WTC11 (cell line): ENCODE measurements at regions not wholly inside any gene's neighbourhood (a gene's known extent, or its start where the extent isn't known, plus 50 kb on each side); places are given as distances from the start of the nearest gene placed in this dataset.
A peak's percentile ranks its signal among the peaks of the same experiment; 100 is the strongest.

ENCODE experiments used
- ATAC-seq: fragments of 200-7000 bp; cut with Tn5 transposase; 2 replicates; pipeline ENCODE4 v1.10.0; 2021; ENCODE audit warnings: mild to moderate bottlenecking, moderate library complexity
- CTCF ChIA-PET: fragments of 300-600 bp; sonication (Branson Sonifier 250); formaldehyde crosslinking; loops from one replicate; lab custom pipeline; 2021; ENCODE audit warnings: antibody characterized with exemption; lab: Charles Lee
- POLR2A ChIA-PET: fragments of 350-600 bp; sonication (Branson Sonifier 250); formaldehyde crosslinking; loops from one replicate; lab custom pipeline; 2021; ENCODE audit warnings: antibody characterized with exemption; lab: Charles Lee
- DNase-seq: peaks from one replicate; pipeline ENCODE4 v3.0.0; 2021; ENCODE audit warnings: low spot score
- H3K27ac Mint-ChIP-seq: 2 replicates; pipeline ENCODE4 v1.8.0; 2021; ENCODE audit warnings: mixed read lengths
- H3K27me3 Mint-ChIP-seq: 2 replicates; pipeline ENCODE4 v1.8.0; 2021; ENCODE audit warnings: low read depth, mild to moderate bottlenecking, moderate library complexity, mixed read lengths
- H3K36me3 Mint-ChIP-seq: 2 replicates; pipeline ENCODE4 v1.8.0; 2021; ENCODE audit warnings: mixed read lengths
- H3K4me1 Mint-ChIP-seq: 2 replicates; pipeline ENCODE4 v1.8.0; 2022; ENCODE audit warnings: mixed read lengths
- H3K4me3 Mint-ChIP-seq: 2 replicates; pipeline ENCODE4 v1.8.0; 2021; ENCODE audit warnings: mild to moderate bottlenecking, moderate library complexity, mixed read lengths
- H3K9me3 Mint-ChIP-seq: 2 replicates; pipeline ENCODE4 v1.8.0; 2021; ENCODE audit warnings: mixed read lengths
- ATF6 ChIP-seq: sonication (generic); formaldehyde crosslinking; IDR thresholded peaks from 2 replicates; pipeline ENCODE4 v1.8.1; 2023; ENCODE audit warnings: mild to moderate bottlenecking, missing genetic modification reagents
- FOXK1 ChIP-seq: sonication (generic); formaldehyde crosslinking; IDR thresholded peaks from 2 replicates; pipeline ENCODE4 v1.8.0; 2022; ENCODE audit warnings: mild to moderate bottlenecking, moderate library complexity, missing genetic modification reagents
- IRF2 ChIP-seq: sonication (generic); formaldehyde crosslinking; IDR thresholded peaks from 2 replicates; pipeline ENCODE4 v1.8.0; 2022; ENCODE audit warnings: low read depth, missing genetic modification reagents, borderline replicate concordance
- NFE2L1 ChIP-seq: sonication (generic); formaldehyde crosslinking; IDR thresholded peaks from 2 replicates; pipeline ENCODE4 v1.8.1; 2023; ENCODE audit warnings: missing genetic modification reagents
- RELA ChIP-seq: sonication (generic); formaldehyde crosslinking; IDR thresholded peaks from 2 replicates; pipeline ENCODE4 v1.8.1; 2022; ENCODE audit warnings: missing genetic modification reagents, mild to moderate bottlenecking, borderline replicate concordance
- SOX15 ChIP-seq: fragments of 250-450 bp; sonication (Bioruptor Pico); IDR thresholded peaks from 2 replicates; pipeline ENCODE4 v1.9.0; 2021; ENCODE audit warnings: mild to moderate bottlenecking
- TEAD4 ChIP-seq: sonication (generic); formaldehyde crosslinking; IDR thresholded peaks from 2 replicates; pipeline ENCODE4 v1.8.0; 2022; ENCODE audit warnings: mild to moderate bottlenecking, missing genetic modification reagents
- ZNF138 ChIP-seq: sonication (generic); formaldehyde crosslinking; conservative IDR thresholded peaks from 2 replicates; pipeline ENCODE4 v1.8.1; 2022; ENCODE audit warnings: mild to moderate bottlenecking, moderate library complexity, missing genetic modification reagents
- ZNF219 ChIP-seq: sonication (generic); formaldehyde crosslinking; IDR thresholded peaks from 2 replicates; pipeline ENCODE4 v1.8.0; 2023; ENCODE audit warnings: missing genetic modification reagents, mild to moderate bottlenecking, borderline replicate concordance
- ZNF281 ChIP-seq: sonication (generic); formaldehyde crosslinking; IDR thresholded peaks from 2 replicates; pipeline ENCODE4 v1.8.0; 2023; ENCODE audit warnings: mild to moderate bottlenecking, missing genetic modification reagents
- ZNF317 ChIP-seq: sonication (generic); formaldehyde crosslinking; IDR thresholded peaks from 2 replicates; pipeline ENCODE4 v1.8.1; 2023; ENCODE audit warnings: low read depth, mild to moderate bottlenecking, moderate library complexity, missing genetic modification reagents, borderline replicate concordance
- ZNF423 ChIP-seq: fragments of 250-450 bp; sonication (Bioruptor Pico); IDR thresholded peaks from 2 replicates; pipeline ENCODE4 v2.1.2; 2022; ENCODE audit warnings: mild to moderate bottlenecking, moderate library complexity
- ZNF425 ChIP-seq: fragments of 250-450 bp; sonication (Bioruptor Pico); conservative IDR thresholded peaks from 2 replicates; pipeline ENCODE4 v1.9.0; 2021; ENCODE audit warnings: mild to moderate bottlenecking

GRCh38 chr1:98502937-98503336 is 158.6 kb upstream of the SNX7 start:
- H3K27ac Mint-ChIP-seq, result no peak overlapping the region
- TF ChIP-seq TEAD4 (CRISPR knock-in tag) (no peak), ZNF425 (CRISPR knock-in tag) (no peak), SOX15 (no peak)
- ATAC-seq, result peak; percentile 75
- peaks cover 42% of the 10 kb centered on the region for H3K4me1 Mint-ChIP-seq
- no peak overlapping the region for H3K4me3 Mint-ChIP-seq
- H3K36me3 Mint-ChIP-seq, result peaks cover 42% of the 10 kb centered on the region
- no peak for DNase-seq
- peaks cover 11% of the 10 kb centered on the region for H3K27me3 Mint-ChIP-seq
- ChIA-PET CTCF (interaction anchor here (1.5 kb wide), 1 partner anchor 35 kb away, joined by 7 read pairs; no protein-coding TSS in a partner anchor), POLR2A (no interaction called here)
- H3K9me3 Mint-ChIP-seq, result peaks cover 59% of the 10 kb centered on the region

- ChIA-PET CTCF (no interaction called here), POLR2A (no interaction called here)
- Mint-ChIP-seq H3K4me3 (no peak overlapping the region), H3K36me3 (peaks cover 19% of the 10 kb centered on the region)
- TF ChIP-seq IRF2 (no peak), ZNF317 (CRISPR knock-in tag) (no peak)
- TF ChIP-seq, all 79 proteins: peak for 0
- Mint-ChIP-seq H3K27me3 (peaks cover 11% of the 10 kb centered on the region), H3K4me1 (peaks cover 52% of the 10 kb centered on the region), H3K9me3 (peaks cover 43% of the 10 kb centered on the region), H3K27ac (no peak overlapping the region)
- DNase-seq (no peak), ATAC-seq (no peak)
Measured at GRCh38 chr1:98500324-98500723, 161.2 kb upstream of the SNX7 start.

GRCh38 chr1:98498651-98499050 is 162.9 kb upstream of the SNX7 start:
- no peak for ATAC-seq
- POLR2A ChIA-PET, result no interaction called here
- peaks cover 35% of the 10 kb centered on the region for H3K4me1 Mint-ChIP-seq

More at GRCh38 chr1:98498651-98499050, 162.9 kb upstream of the SNX7 start:
- CTCF ChIA-PET, result no interaction called here
- peaks cover 38% of the 10 kb centered on the region for H3K9me3 Mint-ChIP-seq
- H3K27ac Mint-ChIP-seq, result no peak overlapping the region
- DNase-seq, result no peak
- no peak overlapping the region for H3K4me3 Mint-ChIP-seq
- H3K36me3 Mint-ChIP-seq, result peaks cover 18% of the 10 kb centered on the region
- peaks cover 11% of the 10 kb centered on the region for H3K27me3 Mint-ChIP-seq
- TF ChIP-seq FOXK1 (no peak), NFE2L1 (CRISPR knock-in tag) (no peak), ZNF281 (CRISPR knock-in tag) (no peak), ZNF219 (CRISPR knock-in tag) (no peak), ZNF138 (CRISPR knock-in tag) (no peak), RELA (CRISPR knock-in tag) (no peak), ZNF423 (no peak), ATF6 (CRISPR knock-in tag) (no peak)
